ENCODE measurements at regions not wholly inside any gene's neighbourhood (a gene's known extent, or its start where the extent isn't known, plus 50 kb on each side); places are given as distances from the start of the nearest gene placed in this dataset.

GRCh38 chr1:164361927-164362326 lies 197.1 kb upstream of the PBX1 start:
- Mint-ChIP-seq H3K27ac (no peak overlapping the region), H3K4me1 (ENCODE audit: low read depth) (no peaks in the 10 kb centered on the region), H3K36me3 (ENCODE audit: low read depth) (no peaks in the 10 kb centered on the region), H3K9me3 (peaks cover 39% of the 10 kb centered on the region), H3K27me3 (no peaks in the 10 kb centered on the region), H3K4me3 (no peak overlapping the region)
- intact Hi-C loops (cut with micrococcal nuclease): no loop called here

- Mint-ChIP-seq H3K36me3 (ENCODE audit: low read depth) (no peaks in the 10 kb centered on the region), H3K27ac (no peak overlapping the region), H3K4me1 (ENCODE audit: low read depth) (no peaks in the 10 kb centered on the region), H3K9me3 (peaks cover 42% of the 10 kb centered on the region), H3K27me3 (no peaks in the 10 kb centered on the region), H3K4me3 (no peak overlapping the region)
- intact Hi-C loops (cut with micrococcal nuclease): no loop called here
Observed at GRCh38 chr1:164363980-164364379, 195.0 kb upstream of the PBX1 start.

GRCh38 chr1:164366014-164366413 lies 193.0 kb upstream of the PBX1 start:
- no peak overlapping the region for H3K4me3 Mint-ChIP-seq
- H3K9me3 Mint-ChIP-seq: peaks cover 46% of the 10 kb centered on the region
- intact Hi-C loops (cut with micrococcal nuclease): no loop called here
- no peaks in the 10 kb centered on the region for H3K36me3 Mint-ChIP-seq (ENCODE audit: low read depth)
- H3K4me1 Mint-ChIP-seq (ENCODE audit: low read depth): no peaks in the 10 kb centered on the region
- H3K27me3 Mint-ChIP-seq: no peaks in the 10 kb centered on the region
- no peak overlapping the region for H3K27ac Mint-ChIP-seq

GRCh38 chr1:164369698-164370365 lies 189.2 kb upstream of the PBX1 start:
- Mint-ChIP-seq H3K9me3 (peaks cover 32% of the 10 kb centered on the region), H3K36me3 (ENCODE audit: low read depth) (no peaks in the 10 kb centered on the region), H3K27me3 (no peaks in the 10 kb centered on the region), H3K4me1 (ENCODE audit: low read depth) (no peaks in the 10 kb centered on the region), H3K4me3 (no peak overlapping the region), H3K27ac (no peak overlapping the region)
- intact Hi-C loops (cut with micrococcal nuclease): no loop called here

GRCh38 chr1:164380893-164381292 lies 178.1 kb upstream of the PBX1 start:
- no peak overlapping the region for H3K4me3 Mint-ChIP-seq
- H3K27me3 Mint-ChIP-seq: no peaks in the 10 kb centered on the region
- H3K4me1 Mint-ChIP-seq (ENCODE audit: low read depth): no peaks in the 10 kb centered on the region
- no peaks in the 10 kb centered on the region for H3K36me3 Mint-ChIP-seq (ENCODE audit: low read depth)
- H3K27ac Mint-ChIP-seq: no peak overlapping the region
- H3K9me3 Mint-ChIP-seq: peaks cover 17% of the 10 kb centered on the region
- intact Hi-C loops (cut with micrococcal nuclease): no loop called here

GRCh38 chr1:164382384-164382783 lies 176.6 kb upstream of the PBX1 start:
- Mint-ChIP-seq H3K36me3 (ENCODE audit: low read depth) (no peaks in the 10 kb centered on the region), H3K27me3 (no peaks in the 10 kb centered on the region), H3K4me3 (no peak overlapping the region), H3K9me3 (peaks cover 27% of the 10 kb centered on the region), H3K27ac (no peak overlapping the region), H3K4me1 (ENCODE audit: low read depth) (no peaks in the 10 kb centered on the region)
- intact Hi-C loops (cut with micrococcal nuclease): no loop called here

- no peaks in the 10 kb centered on the region for H3K4me1 Mint-ChIP-seq (ENCODE audit: low read depth)
- no peaks in the 10 kb centered on the region for H3K27me3 Mint-ChIP-seq
- no peak overlapping the region for H3K4me3 Mint-ChIP-seq
- intact Hi-C loops (cut with micrococcal nuclease): no loop called here
- peaks cover 33% of the 10 kb centered on the region for H3K9me3 Mint-ChIP-seq
- H3K27ac Mint-ChIP-seq: no peak overlapping the region
- no peaks in the 10 kb centered on the region for H3K36me3 Mint-ChIP-seq (ENCODE audit: low read depth)
Observed at GRCh38 chr1:164384262-164384661, 174.7 kb upstream of the PBX1 start.

- intact Hi-C loops (cut with micrococcal nuclease): no loop called here
- Mint-ChIP-seq H3K27me3 (no peaks in the 10 kb centered on the region), H3K4me3 (no peak overlapping the region), H3K36me3 (ENCODE audit: low read depth) (no peaks in the 10 kb centered on the region), H3K27ac (no peak overlapping the region), H3K4me1 (ENCODE audit: low read depth) (no peaks in the 10 kb centered on the region), H3K9me3 (peaks cover 9% of the 10 kb centered on the region)
Observed at GRCh38 chr1:164417016-164417704, 141.8 kb upstream of the PBX1 start.

- no peaks in the 10 kb centered on the region for H3K36me3 Mint-ChIP-seq (ENCODE audit: low read depth)
- no peak overlapping the region for H3K4me3 Mint-ChIP-seq
- H3K9me3 Mint-ChIP-seq: no peaks in the 10 kb centered on the region
- intact Hi-C loops (cut with micrococcal nuclease): no loop called here
- no peaks in the 10 kb centered on the region for H3K4me1 Mint-ChIP-seq (ENCODE audit: low read depth)
- no peak overlapping the region for H3K27ac Mint-ChIP-seq
- H3K27me3 Mint-ChIP-seq: no peaks in the 10 kb centered on the region
Observed at GRCh38 chr1:164423136-164423535, 135.8 kb upstream of the PBX1 start.

GRCh38 chr1:164433141-164433817 lies 125.7 kb upstream of the PBX1 start:
- H3K9me3 Mint-ChIP-seq: no peaks in the 10 kb centered on the region
- intact Hi-C loops (cut with micrococcal nuclease): no loop called here
- no peaks in the 10 kb centered on the region for H3K4me1 Mint-ChIP-seq (ENCODE audit: low read depth)
- H3K27me3 Mint-ChIP-seq: no peaks in the 10 kb centered on the region
- H3K4me3 Mint-ChIP-seq: no peak overlapping the region
- no peaks in the 10 kb centered on the region for H3K36me3 Mint-ChIP-seq (ENCODE audit: low read depth)
- H3K27ac Mint-ChIP-seq: no peak overlapping the region

- intact Hi-C loops (cut with micrococcal nuclease): no loop called here
Observed at GRCh38 chr1:164433818-164434170, 125.2 kb upstream of the PBX1 start.

GRCh38 chr1:164440232-164440631 lies 118.8 kb upstream of the PBX1 start:
- no peaks in the 10 kb centered on the region for H3K36me3 Mint-ChIP-seq (ENCODE audit: low read depth)
- no peak overlapping the region for H3K27ac Mint-ChIP-seq
- no peaks in the 10 kb centered on the region for H3K9me3 Mint-ChIP-seq
- H3K27me3 Mint-ChIP-seq: no peaks in the 10 kb centered on the region
- no peak overlapping the region for H3K4me3 Mint-ChIP-seq
- intact Hi-C loops (cut with micrococcal nuclease): no loop called here
- H3K4me1 Mint-ChIP-seq (ENCODE audit: low read depth): no peaks in the 10 kb centered on the region

More at GRCh38 chr1:164433818-164434170, 125.2 kb upstream of the PBX1 start:
- Mint-ChIP-seq H3K36me3 (ENCODE audit: low read depth) (no peaks in the 10 kb centered on the region), H3K4me3 (no peak overlapping the region), H3K27ac (no peak overlapping the region), H3K27me3 (no peaks in the 10 kb centered on the region), H3K4me1 (ENCODE audit: low read depth) (no peaks in the 10 kb centered on the region), H3K9me3 (no peaks in the 10 kb centered on the region)

- Mint-ChIP-seq H3K4me1 (ENCODE audit: low read depth) (no peaks in the 10 kb centered on the region), H3K27ac (no peak overlapping the region), H3K36me3 (ENCODE audit: low read depth) (no peaks in the 10 kb centered on the region), H3K27me3 (no peaks in the 10 kb centered on the region), H3K4me3 (no peak overlapping the region), H3K9me3 (no peaks in the 10 kb centered on the region)
- intact Hi-C loops (cut with micrococcal nuclease): no loop called here
Observed at GRCh38 chr1:164443166-164443565, 115.8 kb upstream of the PBX1 start.

GRCh38 chr1:164443836-164444235 lies 115.1 kb upstream of the PBX1 start:
- no peak overlapping the region for H3K4me3 Mint-ChIP-seq

More at GRCh38 chr1:164443836-164444235, 115.1 kb upstream of the PBX1 start:
- intact Hi-C loops (cut with micrococcal nuclease): no loop called here
- Mint-ChIP-seq H3K27ac (no peak overlapping the region), H3K9me3 (no peaks in the 10 kb centered on the region), H3K4me1 (ENCODE audit: low read depth) (no peaks in the 10 kb centered on the region), H3K27me3 (no peaks in the 10 kb centered on the region), H3K36me3 (ENCODE audit: low read depth) (no peaks in the 10 kb centered on the region)

Data from dendritic cell treated with granulocyte-macrophage colony-stimulating factor and Interleukin-4, amounts not matched to agents 40 ng/mL and 50 ng/mL, for 4 days (primary cell).